ENCODE measurements at regions not wholly inside any gene's neighbourhood (a gene's known extent, or its start where the extent isn't known, plus 50 kb on each side); places are given as distances from the start of the nearest gene placed in this dataset.

DNA sequence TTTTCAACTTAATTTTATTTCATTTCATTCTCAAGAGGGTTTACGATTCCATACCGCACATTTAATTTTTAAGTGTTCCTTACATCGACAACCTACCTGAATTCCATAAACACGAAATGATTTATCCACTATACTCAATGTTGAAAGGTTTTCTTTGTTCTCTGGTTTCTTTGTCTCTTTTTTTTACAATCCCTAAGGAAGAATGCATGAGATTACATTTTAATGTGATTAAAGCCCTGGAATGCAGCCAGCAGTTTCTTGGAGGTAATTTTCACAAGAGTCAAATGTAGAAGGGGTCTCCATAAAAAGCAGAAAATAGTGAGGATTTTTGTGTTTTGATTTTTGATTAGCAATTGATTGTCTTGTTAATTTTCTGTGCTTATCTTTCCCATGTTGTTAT lies 59.2 kb upstream of the ADCY1 start:
- H3K36me3 ChIP-seq (ENCODE audit: control insufficient read depth in 2 of 2, extremely low read depth in 1 of 2, insufficient read depth in 2 of 2, low read length in 2 of 2) = no peaks in the 10 kb centered on the region
- H3K9me3 ChIP-seq (ENCODE audit: control insufficient read depth, low read depth, low read length) = no peaks in the 10 kb centered on the region
- H2AFZ ChIP-seq (ENCODE audit: control insufficient read depth, low read length) = no peak overlapping the region
- FAIRE-seq (no peak), DNase-seq (ENCODE audit: low read depth, low spot score) (no peak)
- dilution Hi-C loops (cut with MboI; ENCODE audit: extremely low pct_ligation_motif_present, low sequenced_read_pairs) = no loop called here
- no peak overlapping the region for H3K4me2 ChIP-seq (ENCODE audit: control insufficient read depth, extremely low read depth, insufficient read depth, low read depth, low read length)
- H3K27me3 ChIP-seq (ENCODE audit: control insufficient read depth, extremely low read depth, insufficient read depth, low read length) = peaks cover 3% of the 10 kb centered on the region
- no peaks in the 10 kb centered on the region for H4K20me1 ChIP-seq (ENCODE audit: control insufficient read depth, extremely low read depth, insufficient read depth, low read length)
- H3K27ac ChIP-seq (ENCODE audit: control insufficient read depth, insufficient read depth, low read length) = no peak overlapping the region
- H3K9me1 ChIP-seq (ENCODE audit: control insufficient read depth, extremely low read depth, insufficient read depth, low read length) = no peaks in the 10 kb centered on the region
- H3K79me2 ChIP-seq (ENCODE audit: control insufficient read depth, insufficient read depth, low read length) = no peaks in the 10 kb centered on the region
- no peaks in the 10 kb centered on the region for H3K4me1 ChIP-seq (ENCODE audit: control insufficient read depth, extremely low read depth, insufficient read depth, low read length)
- no peak overlapping the region for H3K4me3 ChIP-seq (ENCODE audit: control insufficient read depth in 2 of 3, extremely low read depth in 1 of 3, insufficient read depth in 2 of 3, low read depth in 1 of 3, low read length in 3 of 3)
- H3K9ac ChIP-seq (ENCODE audit: control insufficient read depth, extremely low read depth, insufficient read depth, low read length) = no peak overlapping the region
- TF ChIP-seq EZH2 (IDR thresholded peaks at IDR 0.05; ENCODE audit: low read length) = no peak
- TF ChIP-seq, protein P1, sequence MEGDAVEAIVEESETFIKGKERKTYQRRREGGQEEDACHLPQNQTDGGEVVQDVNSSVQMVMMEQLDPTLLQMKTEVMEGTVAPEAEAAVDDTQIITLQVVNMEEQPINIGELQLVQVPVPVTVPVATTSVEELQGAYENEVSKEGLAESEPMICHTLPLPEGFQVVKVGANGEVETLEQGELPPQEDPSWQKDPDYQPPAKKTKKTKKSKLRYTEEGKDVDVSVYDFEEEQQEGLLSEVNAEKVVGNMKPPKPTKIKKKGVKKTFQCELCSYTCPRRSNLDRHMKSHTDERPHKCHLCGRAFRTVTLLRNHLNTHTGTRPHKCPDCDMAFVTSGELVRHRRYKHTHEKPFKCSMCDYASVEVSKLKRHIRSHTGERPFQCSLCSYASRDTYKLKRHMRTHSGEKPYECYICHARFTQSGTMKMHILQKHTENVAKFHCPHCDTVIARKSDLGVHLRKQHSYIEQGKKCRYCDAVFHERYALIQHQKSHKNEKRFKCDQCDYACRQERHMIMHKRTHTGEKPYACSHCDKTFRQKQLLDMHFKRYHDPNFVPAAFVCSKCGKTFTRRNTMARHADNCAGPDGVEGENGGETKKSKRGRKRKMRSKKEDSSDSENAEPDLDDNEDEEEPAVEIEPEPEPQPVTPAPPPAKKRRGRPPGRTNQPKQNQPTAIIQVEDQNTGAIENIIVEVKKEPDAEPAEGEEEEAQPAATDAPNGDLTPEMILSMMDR (optimal IDR thresholded peaks at IDR 0.05 in 1 of 3, IDR thresholded peaks at IDR 0.05 in 1 of 3, conservative IDR thresholded peaks at IDR 0.05 in 1 of 3; ENCODE audit: extremely low read depth in 1 of 3, insufficient read depth in 2 of 3, low read length in 3 of 3) = no peak

DNA sequence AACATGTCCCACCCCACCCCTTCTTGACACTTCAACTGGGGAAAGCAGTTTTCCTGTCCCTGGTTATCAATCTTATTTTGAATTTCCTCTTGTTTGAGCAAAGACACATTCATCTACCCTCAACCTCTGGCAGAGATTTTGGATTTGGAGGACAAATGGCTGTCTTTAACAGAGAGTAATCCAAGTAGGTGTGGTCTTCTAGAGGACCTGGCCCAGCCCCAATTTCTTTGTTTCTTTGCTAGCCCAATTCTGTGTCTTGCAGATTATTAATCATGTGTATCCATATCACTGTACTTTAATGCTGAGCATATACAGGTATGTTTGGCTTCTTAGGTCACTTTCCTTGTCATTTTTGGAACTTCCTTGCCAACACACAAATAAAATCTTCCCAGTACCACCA lies 58.8 kb upstream of the ADCY1 start:
- no peak for FAIRE-seq
- H3K9me1 ChIP-seq (ENCODE audit: control insufficient read depth, extremely low read depth, insufficient read depth, low read length) = no peaks in the 10 kb centered on the region
- dilution Hi-C loops (cut with MboI; ENCODE audit: extremely low pct_ligation_motif_present, low sequenced_read_pairs) = no loop called here
- no peak overlapping the region for H3K4me2 ChIP-seq (ENCODE audit: control insufficient read depth, extremely low read depth, insufficient read depth, low read depth, low read length)
- H2AFZ ChIP-seq (ENCODE audit: control insufficient read depth, low read length) = no peak overlapping the region
- no peaks in the 10 kb centered on the region for H4K20me1 ChIP-seq (ENCODE audit: control insufficient read depth, extremely low read depth, insufficient read depth, low read length)
- H3K27me3 ChIP-seq (ENCODE audit: control insufficient read depth, extremely low read depth, insufficient read depth, low read length) = peaks cover 1% of the 10 kb centered on the region
- H3K9me3 ChIP-seq (ENCODE audit: control insufficient read depth, low read depth, low read length) = no peaks in the 10 kb centered on the region
- H3K79me2 ChIP-seq (ENCODE audit: control insufficient read depth, insufficient read depth, low read length) = no peaks in the 10 kb centered on the region
- H3K4me3 ChIP-seq (ENCODE audit: control insufficient read depth in 2 of 3, extremely low read depth in 1 of 3, insufficient read depth in 2 of 3, low read depth in 1 of 3, low read length in 3 of 3) = no peak overlapping the region
- H3K36me3 ChIP-seq (ENCODE audit: control insufficient read depth in 2 of 2, extremely low read depth in 1 of 2, insufficient read depth in 2 of 2, low read length in 2 of 2) = no peaks in the 10 kb centered on the region
- TF ChIP-seq, protein P1 (optimal IDR thresholded peaks at IDR 0.05 in 1 of 3, IDR thresholded peaks at IDR 0.05 in 1 of 3, conservative IDR thresholded peaks at IDR 0.05 in 1 of 3; ENCODE audit: extremely low read depth in 1 of 3, insufficient read depth in 2 of 3, low read length in 3 of 3) = no peak
- TF ChIP-seq EZH2 (IDR thresholded peaks at IDR 0.05; ENCODE audit: low read length) = no peak
- no peak overlapping the region for H3K9ac ChIP-seq (ENCODE audit: control insufficient read depth, extremely low read depth, insufficient read depth, low read length)
- no peak overlapping the region for H3K27ac ChIP-seq (ENCODE audit: control insufficient read depth, insufficient read depth, low read length)
- H3K4me1 ChIP-seq (ENCODE audit: control insufficient read depth, extremely low read depth, insufficient read depth, low read length) = no peaks in the 10 kb centered on the region
- DNase-seq (ENCODE audit: low read depth, low spot score) = no peak

All from keratinocyte (primary cell).